ENCODE measurements at regions not wholly inside any gene's neighbourhood (a gene's known extent, or its start where the extent isn't known, plus 50 kb on each side); places are given as distances from the start of the nearest gene placed in this dataset.

- H3K27me3 ChIP-seq (ENCODE audit: insufficient read depth, low read length) = no peaks in the 10 kb centered on the region
- no peak overlapping the region for H3K4me3 Mint-ChIP-seq
- H3T11ph ChIP-seq (ENCODE audit: low read length) = no peak overlapping the region
- H3K4me2 ChIP-seq (ENCODE audit: insufficient read depth, insufficient read length, low read length) = no peak overlapping the region
- no peaks in the 10 kb centered on the region for H3K4me1 Mint-ChIP-seq
- H4K5ac ChIP-seq (ENCODE audit: insufficient read length, low read depth, low read length) = no peak overlapping the region
- H3K36me3 Mint-ChIP-seq (ENCODE audit: insufficient read depth in 1 of 3, low read depth in 3 of 3) = no peaks in the 10 kb centered on the region
- H3K9ac ChIP-seq (ENCODE audit: extremely low read depth, insufficient read length, low read length) = no peak overlapping the region
- no peak overlapping the region for H2BK5ac ChIP-seq (ENCODE audit: insufficient read length, low read length)
- H3K27ac Mint-ChIP-seq = no peak overlapping the region
- no peak overlapping the region for H3K23ac ChIP-seq (ENCODE audit: insufficient read length, low read depth, low read length)
- H2BK120ac ChIP-seq (ENCODE audit: low read depth, low read length, poor library complexity, severe bottlenecking) = no peak overlapping the region
- H3K27me3 Mint-ChIP-seq (ENCODE audit: low read depth) = no peaks in the 10 kb centered on the region
- H2BK20ac ChIP-seq (ENCODE audit: low read depth, low read length, poor library complexity, severe bottlenecking) = no peak overlapping the region
- H2BK15ac ChIP-seq (ENCODE audit: low read depth, low read length) = no peak overlapping the region
- H3K23me2 ChIP-seq (ENCODE audit: insufficient read length, low read depth, low read length, poor library complexity, severe bottlenecking) = no peaks in the 10 kb centered on the region
- no peaks in the 10 kb centered on the region for H3K79me1 ChIP-seq (ENCODE audit: insufficient read depth, low read depth, low read length, poor library complexity, severe bottlenecking)
- no peak overlapping the region for H4K8ac ChIP-seq (replicated peaks; ENCODE audit: insufficient read length, low read depth, low read length)
- TF ChIP-seq CTCF (conservative IDR thresholded peaks at IDR 0.05) = no peak
- H4K91ac ChIP-seq (ENCODE audit: insufficient read length, low read depth, low read length) = no peak overlapping the region
- H2AFZ ChIP-seq (ENCODE audit: low read length) = no peak overlapping the region
- H2AK5ac ChIP-seq (ENCODE audit: insufficient read length, low read length) = no peak overlapping the region
- H3K9me3 Mint-ChIP-seq = no peaks in the 10 kb centered on the region; a peak in 1 of 5 replicates
- no peaks in the 10 kb centered on the region for H3K4me1 ChIP-seq (ENCODE audit: insufficient read depth, low read length)
- no peak overlapping the region for H2BK12ac ChIP-seq (ENCODE audit: insufficient read length, low read depth, low read length)
- H3K27ac ChIP-seq (ENCODE audit: insufficient read length, low read depth, low read length) = no peak overlapping the region
- H3K56ac ChIP-seq (ENCODE audit: insufficient read length, low read depth, low read length) = no peak overlapping the region
- no peak overlapping the region for H3K4ac ChIP-seq (ENCODE audit: low read depth, low read length)
- no peak overlapping the region for H3K18ac ChIP-seq (ENCODE audit: insufficient read length, low read depth, low read length)
- DNase-seq = no peak
- H3K79me2 ChIP-seq (ENCODE audit: insufficient read depth, low read length) = no peaks in the 10 kb centered on the region
- no peak overlapping the region for H3K14ac ChIP-seq (ENCODE audit: insufficient read depth, low read length)
- no peaks in the 10 kb centered on the region for H3K9me3 ChIP-seq (ENCODE audit: control insufficient read depth, low read depth, low read length)
- H4K20me1 ChIP-seq (ENCODE audit: control insufficient read depth, insufficient read depth, insufficient read length) = no peaks in the 10 kb centered on the region
These were observed 458.4 kb upstream of the MPDZ start for GRCh38 chr9:13737885-13738284.
